Kidney (tissue), 13 donors: ENCODE measurements at regions not wholly inside any gene's neighbourhood (a gene's known extent, or its start where the extent isn't known, plus 50 kb on each side); places are given as distances from the start of the nearest gene placed in this dataset.

Source experiments
- DNase-seq, 5 donors: peaks; one replicate each; pipeline ENCODE4 v3.0.0-alpha.2; 2013 to 2020
- FAIRE-seq: peaks from 2 replicates; lab custom pipeline; 2012; peaks lifted over from hg19 to GRCh38; lab: Jason Lieb, UNC
- H3K27ac ChIP-seq, 2 donors: one replicate each; pipeline ENCODE4 v1.7.0; 2013; ENCODE audit warnings: low read depth in 2 of 2, low read length in 2 of 2, inconsistent platforms in 1 of 2
- H3K27me3 ChIP-seq: one replicate; pipeline ENCODE4 v1.7.1; 2013; ENCODE audit warnings: low read length, inconsistent platforms; ENCODE audit not compliant: control insufficient read depth, insufficient read depth
- H3K36me3 ChIP-seq, 3 donors: one replicate each; pipeline versions ENCODE4 v1.7.0 to v1.7.1; 2013; ENCODE audit warnings: low read length in 3 of 3, control low read depth in 1 of 3, inconsistent platforms in 1 of 3; ENCODE audit not compliant: insufficient read depth in 3 of 3, control insufficient read depth in 2 of 3
- H3K4me1 ChIP-seq, 3 donors: one replicate each; pipeline versions ENCODE4 v1.7.0 to v1.7.1; 2013; ENCODE audit warnings: low read length in 3 of 3, inconsistent platforms in 1 of 3, low read depth in 1 of 3; ENCODE audit not compliant: control insufficient read depth in 2 of 3, insufficient read depth in 2 of 3
- H3K4me3 ChIP-seq, 3 donors: one replicate each; pipeline versions ENCODE4 v1.7.0 to v1.8.1; 2013; ENCODE audit warnings: low read length in 3 of 3, control low read depth in 1 of 3, inconsistent platforms in 1 of 3
- H3K9ac ChIP-seq, 3 donors: one replicate each; pipeline versions ENCODE4 v1.7.0 to v1.7.1; 2013; ENCODE audit warnings: low read length in 3 of 3, control low read depth in 1 of 3, inconsistent platforms in 1 of 3
- H3K9me3 ChIP-seq, 3 donors: one replicate each; pipeline versions ENCODE4 v1.7.0 to v1.7.1; 2013; ENCODE audit warnings: low read length in 3 of 3, control low read depth in 1 of 3, inconsistent platforms in 1 of 3; ENCODE audit not compliant: control insufficient read depth in 2 of 3, insufficient read depth in 1 of 3
- CTCF ChIP-seq: IDR thresholded peaks from 3 replicates; pipeline ENCODE4 v1.5.1; 2012; ENCODE audit warnings: mild to moderate bottlenecking, moderate library complexity, borderline replicate concordance; ENCODE audit not compliant: insufficient read depth; ENCODE audit errors: extremely low read depth
- intact Hi-C: fragments of 100-400 bp; cut with DNase I; formaldehyde crosslinking; loops from one replicate; pipeline ENCODE4 v1.11.1; 2022
- donor health status: control.
- donor health status: control.
- donor health status: control.
- donor health status: control.
- donor health status: control.
- donor health status: DM: yes; HTN: yes; CAD: no.
- donor health status: Normal renal cell carcinoma (clear cell type).

GRCh38 chr3:194945508-194945907 is 259.8 kb downstream of the FAM43A start:
- intact Hi-C loops: no loop called here
- no peaks in the 10 kb centered on the region for H3K9me3 ChIP-seq
- TF ChIP-seq CTCF: no peak
- no peak overlapping the region for H3K4me3 ChIP-seq
- H3K9ac ChIP-seq: no peak overlapping the region
- H3K27me3 ChIP-seq: no peaks in the 10 kb centered on the region
- no peak for DNase-seq
- no peak for FAIRE-seq
- H3K4me1 ChIP-seq: no peaks in the 10 kb centered on the region
- H3K36me3 ChIP-seq: no peaks in the 10 kb centered on the region
- H3K27ac ChIP-seq: no peak overlapping the region

GRCh38 chr3:194946091-194946490 is 260.4 kb downstream of the FAM43A start:
- Histone ChIP-seq H3K4me1 (no peaks in the 10 kb centered on the region), H3K9ac (no peak overlapping the region), H3K36me3 (no peaks in the 10 kb centered on the region), H3K27ac (no peak overlapping the region), H3K4me3 (no peak overlapping the region), H3K27me3 (no peaks in the 10 kb centered on the region), H3K9me3 (no peaks in the 10 kb centered on the region)
- FAIRE-seq: no peak
- no peak for TF ChIP-seq CTCF
- no peak for DNase-seq
- intact Hi-C loops: no loop called here

- FAIRE-seq: no peak
Measured at GRCh38 chr3:194949592-194949991, 263.9 kb downstream of the FAM43A start.

More at GRCh38 chr3:194949592-194949991, 263.9 kb downstream of the FAM43A start:
- H3K4me3 ChIP-seq: no peak overlapping the region
- no peaks in the 10 kb centered on the region for H3K4me1 ChIP-seq
- no peak for TF ChIP-seq CTCF
- no peak for DNase-seq
- H3K36me3 ChIP-seq: no peaks in the 10 kb centered on the region
- H3K27me3 ChIP-seq: no peaks in the 10 kb centered on the region
- H3K9ac ChIP-seq: no peak overlapping the region
- no peak overlapping the region for H3K27ac ChIP-seq
- no peaks in the 10 kb centered on the region for H3K9me3 ChIP-seq
- intact Hi-C loops: no loop called here
